ENCODE measurements at regions not wholly inside any gene's neighbourhood (a gene's known extent, or its start where the extent isn't known, plus 50 kb on each side); places are given as distances from the start of the nearest gene placed in this dataset.
"Not testable (repeated sequence)": the region's sequence is repeated elsewhere in the genome, so short reads cannot be mapped to it uniquely, and the experiment has no call there.

DNA sequence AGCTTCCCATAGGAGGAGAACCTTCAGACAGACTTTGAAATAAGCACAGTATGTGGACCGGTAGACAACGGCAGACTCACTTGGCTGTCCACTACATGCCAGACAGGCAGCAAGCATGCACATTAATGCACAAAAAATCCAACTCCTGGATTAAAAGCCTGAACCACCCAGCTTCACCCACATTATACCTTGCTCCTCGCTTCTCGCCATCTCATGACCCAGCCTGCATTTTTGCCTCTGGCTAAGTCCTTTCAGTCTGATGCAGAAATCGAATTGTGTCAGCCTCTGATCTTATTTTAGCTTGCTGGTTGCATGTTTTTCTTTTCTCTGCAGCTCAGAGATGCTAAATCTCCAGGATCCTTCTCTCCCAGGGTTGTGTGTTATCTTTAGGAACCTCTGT is 358.7 kb downstream of the RFC3 start:
- no peak for DNase-seq

DNA sequence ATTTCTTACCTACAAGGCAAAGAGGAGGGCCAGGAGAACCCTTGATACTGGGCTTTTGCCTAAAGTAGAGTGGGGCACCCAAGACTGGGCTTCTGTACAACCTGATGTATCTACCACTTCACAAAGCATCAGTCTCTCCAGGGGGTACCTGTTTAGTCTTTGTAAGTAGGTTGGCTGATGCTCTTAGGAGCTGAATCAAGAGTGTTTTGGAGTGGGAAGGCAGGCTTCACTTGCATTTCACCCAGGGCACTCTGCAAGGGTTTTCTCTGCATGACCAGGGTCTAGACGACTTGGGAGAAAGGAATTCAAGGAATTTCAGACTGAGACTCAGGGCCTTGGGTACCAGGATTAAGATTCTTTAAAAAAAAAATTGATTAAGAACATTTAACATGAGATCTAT is 361.5 kb downstream of the RFC3 start:
- DNase-seq = no peak

DNA sequence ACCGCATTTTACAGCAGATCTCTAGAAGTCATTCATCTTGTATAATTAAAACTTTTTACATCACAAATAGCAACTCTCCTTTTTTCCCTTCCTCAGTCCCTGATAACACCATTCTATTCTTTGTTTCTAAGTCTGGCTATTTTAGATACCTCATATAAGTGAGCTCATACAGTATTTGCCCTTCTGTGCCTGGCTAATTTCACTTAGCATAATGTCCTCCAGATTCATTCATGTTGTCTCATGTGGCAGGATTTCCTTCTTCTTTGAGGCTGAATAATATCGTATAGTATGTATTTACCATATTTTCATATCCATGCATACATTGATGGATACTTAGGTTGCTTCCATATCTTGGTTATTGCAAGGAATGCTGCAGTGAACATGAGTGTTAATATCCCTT is 362.0 kb downstream of the RFC3 start:
- no peak for DNase-seq

DNA sequence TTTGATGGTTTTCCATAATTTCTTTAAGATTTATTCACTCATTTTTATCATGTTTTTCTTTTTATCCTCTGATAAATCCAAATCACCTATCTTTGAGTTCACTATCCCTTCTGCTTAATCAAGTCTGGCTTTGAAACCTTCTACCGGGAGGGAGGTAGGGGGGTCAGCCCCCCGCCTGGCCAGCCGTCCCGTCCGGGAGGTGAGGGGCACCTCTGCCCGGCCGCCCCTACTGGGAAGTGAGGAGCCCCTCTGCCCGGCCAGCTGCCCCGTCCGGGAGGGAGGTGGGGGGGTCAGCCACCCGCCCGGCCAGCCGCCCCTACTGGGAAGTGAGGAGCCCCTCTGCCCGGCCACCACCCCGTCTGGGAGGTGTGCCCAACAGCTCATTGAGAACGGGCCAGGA is 363.3 kb downstream of the RFC3 start:
- not testable (repeated sequence) for DNase-seq

DNA sequence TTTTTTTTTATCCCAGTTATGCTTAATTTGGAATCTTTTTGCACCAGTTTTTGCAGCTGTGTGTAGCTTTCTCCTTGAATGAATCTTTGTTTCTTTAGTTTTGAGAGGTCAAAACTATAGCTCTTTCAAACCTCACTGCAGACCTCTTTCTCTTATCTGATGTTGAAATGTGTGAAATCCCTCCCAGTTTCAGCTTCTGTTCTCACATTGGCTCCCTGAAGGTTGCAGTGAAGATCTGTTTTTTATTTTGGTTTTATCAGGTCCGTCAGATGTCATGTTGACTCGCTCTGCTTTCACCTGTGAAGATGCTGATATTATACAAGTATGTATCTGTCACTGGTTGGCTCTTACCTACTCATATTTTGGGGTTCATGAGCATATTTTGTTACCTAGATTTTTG is 372.0 kb downstream of the RFC3 start:
- no peak for DNase-seq

DNA sequence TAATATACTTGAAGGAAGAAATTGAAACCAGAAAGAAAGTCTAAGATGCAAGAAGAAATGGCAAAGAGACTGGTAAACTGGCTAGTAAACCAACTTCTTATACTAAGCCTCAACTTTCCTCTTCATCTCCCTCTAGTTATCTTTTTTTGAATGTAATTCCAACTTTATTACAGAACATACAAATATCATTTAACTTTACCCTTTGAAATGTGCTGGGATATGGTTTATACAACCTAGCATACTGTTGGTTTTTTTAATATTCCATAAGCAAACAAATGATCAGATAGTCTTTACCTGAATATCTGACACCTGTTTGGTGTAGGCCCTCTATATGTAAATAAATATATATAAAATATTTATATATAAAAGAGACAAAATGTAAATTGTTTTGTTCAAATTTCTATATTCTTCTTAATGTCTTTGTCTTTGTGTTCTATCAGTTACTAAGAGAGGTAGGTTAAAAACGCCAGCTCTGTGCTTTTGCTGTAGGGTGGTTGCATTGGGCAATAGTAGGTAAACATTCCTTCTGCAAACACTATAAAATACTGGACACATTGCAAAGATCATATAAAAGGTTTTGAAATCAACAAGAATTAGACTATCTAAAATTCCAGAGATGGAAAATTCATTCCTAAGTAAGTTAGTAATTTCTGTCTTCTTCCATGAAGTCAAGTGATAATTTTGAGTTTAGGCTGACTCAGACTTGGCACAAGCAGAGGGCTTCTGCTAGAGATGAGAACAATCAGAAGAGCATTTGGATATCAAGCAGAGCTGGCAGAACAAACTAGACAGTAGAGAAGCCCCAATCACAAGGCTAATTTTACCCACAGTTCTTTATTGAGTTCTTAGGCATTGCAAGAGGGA is 383.3 kb downstream of the RFC3 start:
- DNase-seq = no peak

DNA sequence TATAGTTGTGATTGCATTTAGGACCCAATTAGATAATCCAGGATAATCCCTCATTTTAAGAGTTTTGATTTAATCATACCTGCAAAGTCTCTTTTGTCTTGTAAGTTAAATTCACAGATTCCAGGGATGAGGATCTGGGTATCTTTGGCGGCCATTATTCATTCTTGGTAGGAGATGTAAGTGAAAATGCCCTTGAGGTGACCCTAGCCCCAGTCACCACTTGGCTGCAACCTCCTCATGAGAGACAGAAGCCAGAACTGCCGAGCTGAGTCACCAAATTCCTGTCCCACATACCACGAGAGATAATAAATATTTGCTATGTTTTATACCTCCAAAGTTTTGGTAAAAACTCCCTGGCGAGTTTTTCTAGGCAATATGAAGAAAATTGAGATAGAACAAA is 389.4 kb downstream of the RFC3 start:
- DNase-seq = no peak

DNA sequence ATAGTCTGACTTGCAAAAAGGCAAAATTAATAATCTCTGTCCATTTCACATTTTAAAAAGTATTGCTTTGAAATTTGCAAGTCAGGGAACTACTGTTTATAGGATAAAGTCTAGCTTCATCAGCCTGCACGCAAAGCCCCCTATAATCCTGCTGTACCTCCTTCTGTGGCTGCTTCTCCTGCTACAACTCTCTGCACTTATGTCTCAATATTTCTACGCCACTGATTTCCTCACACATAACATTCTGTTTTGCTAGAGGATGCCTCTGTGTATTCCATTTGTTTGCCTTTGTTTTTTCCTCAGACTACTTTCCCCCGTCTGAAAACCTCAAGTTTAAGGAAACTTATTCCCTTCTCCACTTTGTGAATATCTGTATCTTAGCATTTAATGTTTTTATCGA is 389.9 kb downstream of the RFC3 start:
- DNase-seq = no peak

DNA sequence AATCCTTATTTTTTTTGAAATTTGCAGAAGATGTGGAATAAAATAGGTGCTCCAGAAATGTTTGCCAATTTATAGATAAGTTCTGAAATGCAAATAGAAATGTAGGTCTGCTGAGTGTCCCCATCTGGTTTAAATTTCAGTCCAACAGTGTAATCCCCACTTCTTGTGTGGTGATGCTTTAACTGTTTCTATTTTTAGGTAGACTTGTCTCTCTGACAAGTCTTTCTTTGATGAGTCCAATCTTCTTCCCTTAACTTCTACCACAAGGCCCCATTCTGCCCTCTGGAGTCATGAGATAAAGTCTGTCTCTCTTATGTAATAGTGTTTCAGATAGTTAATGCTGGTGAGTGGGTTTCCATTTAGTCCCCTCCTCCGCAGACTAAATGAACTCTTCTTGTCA is 390.4 kb downstream of the RFC3 start:
- DNase-seq = no peak

DNA sequence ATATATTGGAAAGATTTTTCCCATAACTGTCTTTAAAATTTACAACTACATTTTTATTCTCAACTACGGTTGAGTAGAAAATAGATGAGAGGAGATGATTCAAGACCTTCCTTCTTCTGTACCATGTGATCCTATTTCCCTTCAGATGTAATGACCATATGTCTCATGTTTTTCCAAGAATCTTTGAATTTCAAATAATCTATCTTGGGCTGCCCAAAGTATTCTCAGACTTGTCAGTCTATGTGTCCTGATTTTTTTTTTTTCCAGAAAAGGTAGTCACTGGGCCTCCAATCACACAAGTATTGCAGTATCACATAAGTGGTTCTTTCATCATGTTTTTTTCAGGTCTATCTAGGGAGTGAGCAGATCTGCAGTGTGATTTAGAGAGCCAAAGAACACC is 392.4 kb downstream of the RFC3 start:
- DNase-seq = no peak

DNA sequence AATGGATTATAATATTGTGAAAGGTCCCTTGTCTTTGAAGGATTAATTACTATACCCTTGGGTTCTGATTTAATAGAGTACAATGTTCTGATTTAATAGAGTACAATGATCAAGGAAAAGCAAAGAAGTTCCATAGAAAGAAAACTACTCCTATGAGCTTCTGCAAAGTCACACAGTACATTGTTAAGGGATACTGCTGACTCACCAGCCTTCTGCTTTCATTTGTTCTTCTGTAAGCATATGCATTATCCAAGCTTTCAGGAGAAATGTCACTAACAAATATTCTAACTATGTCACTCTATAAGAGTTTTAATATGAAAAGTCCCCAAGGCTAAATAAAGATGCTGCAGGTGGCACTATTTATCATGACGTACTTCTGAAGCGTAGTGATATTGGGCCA is 396.7 kb downstream of the RFC3 start:
- no peak for DNase-seq

DNA sequence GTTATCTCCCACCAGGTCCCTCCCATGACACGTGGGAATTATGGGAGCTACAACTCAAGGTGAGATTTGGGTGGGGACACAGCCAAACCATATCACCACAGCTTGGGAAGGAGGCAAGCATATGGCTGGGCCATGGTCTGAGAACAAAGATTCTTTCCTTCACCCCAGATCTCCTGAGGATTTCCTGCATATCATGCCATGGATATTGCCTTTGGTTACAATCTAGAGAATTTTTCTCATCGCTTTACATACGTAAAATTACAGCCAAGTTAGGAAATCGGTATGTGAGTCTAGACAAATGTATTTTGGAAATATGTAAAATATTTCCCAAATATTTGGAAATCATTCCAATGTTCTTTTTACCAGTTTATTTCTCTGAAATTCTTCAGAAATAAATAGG is 398.3 kb downstream of the RFC3 start:
- no peak for DNase-seq

DNA sequence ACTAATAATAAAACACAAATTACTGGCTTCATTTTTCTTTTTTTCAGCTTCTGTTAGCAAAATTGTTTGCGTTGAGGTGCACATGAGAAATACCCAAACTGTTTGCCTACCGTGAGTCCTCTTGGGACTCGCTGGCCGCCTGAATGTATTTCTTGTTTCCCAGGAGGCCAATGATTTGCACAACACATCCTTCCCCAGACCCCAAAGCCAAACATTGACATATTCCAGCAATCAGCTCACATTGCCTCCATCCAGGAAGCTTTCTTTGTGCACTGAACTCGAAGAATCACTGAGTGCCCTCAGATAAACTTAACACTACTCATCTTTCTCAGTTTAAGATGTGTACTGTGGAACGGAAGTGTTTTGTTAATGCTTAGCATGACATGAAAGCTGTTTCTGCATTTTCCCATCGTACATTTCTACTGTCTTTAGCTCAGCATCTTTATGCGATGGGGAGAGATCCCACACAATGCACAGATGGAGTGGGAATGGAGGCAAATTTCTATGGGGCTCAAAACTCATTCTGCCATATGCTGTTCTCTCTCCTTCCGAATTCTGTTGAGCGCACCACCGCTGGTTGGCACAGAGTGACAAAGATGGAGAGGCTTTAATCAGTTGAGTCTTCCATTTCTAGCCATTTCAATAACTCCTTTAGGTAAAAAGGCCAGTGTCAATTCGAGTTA is 399.5 kb downstream of the RFC3 start:
- no peak for DNase-seq

DNA sequence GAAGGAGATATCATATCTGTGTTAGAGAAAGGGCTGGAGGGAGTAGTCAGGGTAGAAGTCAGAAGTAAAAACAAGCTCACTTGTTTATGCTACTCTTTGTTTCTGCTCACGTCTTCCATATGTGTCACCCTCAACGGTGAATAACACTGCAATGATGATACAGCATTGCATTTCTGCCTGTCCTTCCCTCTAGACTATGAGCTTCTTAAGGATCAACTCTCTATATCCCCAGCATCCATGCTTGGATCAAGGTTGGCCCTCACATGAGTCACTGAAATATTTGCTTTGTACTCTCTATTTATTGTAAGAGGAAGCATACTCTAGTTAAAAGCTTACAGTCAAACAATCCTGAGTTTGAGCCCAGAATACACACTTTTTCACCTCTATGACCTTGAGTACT is 406.0 kb downstream of the RFC3 start:
- DNase-seq = no peak

DNA sequence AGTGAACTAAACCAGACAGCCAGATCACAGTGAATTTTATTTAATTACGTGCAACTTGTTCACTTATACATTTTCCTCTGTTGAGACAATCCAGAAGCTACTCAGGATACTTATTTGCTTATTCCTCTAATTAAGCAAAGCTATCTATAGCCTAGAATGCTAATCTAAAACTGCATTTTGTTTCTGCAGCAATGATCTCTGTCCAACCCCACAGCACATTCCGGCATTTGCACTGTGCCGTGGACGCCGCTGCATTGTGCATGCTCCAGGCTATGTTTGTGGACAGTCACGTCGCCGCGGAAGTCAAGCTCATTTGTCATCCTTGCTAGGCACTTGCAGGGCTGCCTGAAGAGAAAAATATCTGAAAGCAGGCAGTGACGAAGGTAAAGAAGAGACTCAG is 406.9 kb downstream of the RFC3 start:
- DNase-seq = no peak

DNA sequence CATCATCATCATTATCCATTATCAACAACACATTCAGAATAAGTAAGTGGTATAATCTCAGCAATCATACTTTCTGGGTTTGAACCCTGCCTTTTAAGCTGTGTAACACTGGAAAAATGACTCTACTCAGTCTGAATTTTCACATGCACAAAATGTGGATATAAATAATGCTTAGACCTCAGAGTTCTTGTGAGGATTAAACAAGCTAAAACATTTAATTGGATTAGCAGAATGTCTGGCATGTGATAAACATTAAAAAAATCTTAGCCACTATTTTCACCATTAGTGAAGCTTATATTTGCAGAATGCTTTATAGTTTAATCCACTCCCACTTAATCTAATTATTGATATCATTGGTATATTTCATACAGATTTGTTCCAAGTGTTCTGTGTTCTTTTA is 412.3 kb downstream of the RFC3 start:
- DNase-seq = no peak

DNA sequence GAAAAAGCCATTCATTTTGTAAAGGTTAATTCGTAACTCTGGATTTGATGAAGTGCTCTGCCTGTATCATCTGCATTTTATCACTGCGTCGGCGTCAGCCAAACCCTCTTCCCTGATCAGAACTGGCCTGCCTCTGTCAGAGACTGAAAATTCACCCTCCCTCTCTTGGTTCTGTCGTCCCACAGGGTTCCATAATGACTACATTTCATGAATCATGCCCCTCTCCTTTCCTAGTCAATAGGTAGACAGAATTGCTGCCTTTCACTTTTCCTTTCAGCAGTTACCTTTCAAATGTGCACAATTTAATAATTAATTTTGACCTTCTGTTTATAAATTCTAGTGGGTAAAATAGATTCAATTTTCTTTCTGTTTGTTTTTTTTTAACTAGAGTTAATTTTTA is 423.4 kb downstream of the RFC3 start:
- no peak for DNase-seq

DNA sequence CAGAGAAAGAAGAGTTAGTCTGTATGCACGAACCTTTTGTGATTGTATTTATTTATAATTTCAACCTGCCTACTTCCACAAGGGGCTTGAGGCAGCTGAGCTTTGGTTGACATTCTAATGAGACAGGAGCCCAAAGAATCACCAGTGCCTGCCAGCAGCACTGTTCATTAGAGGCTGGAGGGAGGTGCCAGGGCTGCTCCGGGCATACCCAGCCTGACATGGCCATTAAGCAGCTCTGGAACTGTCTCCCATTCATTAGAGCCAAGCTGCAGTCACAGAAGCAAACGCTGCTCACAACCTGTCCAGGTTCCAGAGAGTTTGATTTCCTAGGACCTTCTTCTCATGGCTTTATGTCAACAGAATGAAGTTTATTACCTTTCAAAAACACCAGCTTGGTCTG is 425.5 kb downstream of the RFC3 start:
- DNase-seq = no peak

DNA sequence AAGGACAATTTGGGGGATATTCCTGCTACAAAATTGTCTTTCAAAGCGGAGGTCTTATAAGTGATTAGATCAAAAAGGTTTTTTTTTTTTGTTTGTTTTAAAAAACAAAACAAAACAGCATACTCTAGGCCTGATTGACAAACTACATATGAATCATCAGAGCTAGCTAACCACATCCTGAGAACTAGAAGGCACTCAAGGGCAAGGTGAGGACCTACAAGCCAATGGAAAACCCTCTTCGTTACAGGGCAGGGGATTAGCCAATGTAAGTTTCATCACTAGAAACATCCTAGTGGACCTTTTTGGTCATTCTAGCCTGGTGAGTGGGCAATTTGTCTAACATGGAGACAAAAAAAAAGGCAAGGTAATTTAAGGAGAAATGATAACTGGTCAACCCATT is 428.6 kb downstream of the RFC3 start:
- DNase-seq = no peak

DNA sequence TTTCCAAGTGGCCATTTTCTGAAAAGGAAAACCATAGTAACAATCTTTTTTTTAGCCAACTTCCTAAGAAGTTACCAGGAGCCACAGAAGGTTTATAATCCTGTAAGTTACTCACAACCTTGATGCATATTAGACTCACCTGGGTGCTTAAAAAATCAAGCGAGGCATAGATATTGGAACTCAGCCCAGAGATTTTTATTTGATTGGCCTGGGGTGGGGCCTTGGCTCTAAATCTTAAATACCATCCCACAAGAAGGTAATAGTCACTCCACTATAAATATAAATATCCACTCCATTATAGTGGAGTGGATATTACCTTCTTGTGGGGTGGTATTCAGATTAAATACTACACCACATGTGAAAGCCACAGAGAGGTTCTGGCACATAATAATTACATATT is 429.6 kb downstream of the RFC3 start:
- no peak for DNase-seq

DNA sequence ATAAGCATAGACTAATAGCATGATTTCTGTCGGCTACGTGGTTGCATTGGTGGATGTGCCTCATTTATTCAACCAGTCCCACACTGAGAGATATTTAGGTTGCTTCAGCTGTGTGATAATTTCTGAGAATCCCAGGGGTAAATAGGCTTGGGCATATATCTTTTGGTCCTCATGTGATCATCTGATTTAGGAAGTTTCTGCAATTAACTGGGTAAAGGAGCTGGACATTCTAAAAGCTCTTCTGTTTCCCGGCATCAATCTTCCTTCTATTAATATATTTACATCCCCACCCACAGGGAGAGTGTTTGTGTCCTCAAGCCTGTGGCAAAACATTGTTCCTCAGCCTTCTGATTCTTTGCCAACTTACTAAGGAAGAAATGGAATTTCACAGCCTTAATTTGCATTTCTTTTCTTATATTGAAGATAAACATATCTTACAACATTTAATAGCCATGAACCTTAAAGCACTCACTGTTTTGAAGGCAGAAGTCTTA is 431.6 kb downstream of the RFC3 start:
- DNase-seq = no peak

DNA sequence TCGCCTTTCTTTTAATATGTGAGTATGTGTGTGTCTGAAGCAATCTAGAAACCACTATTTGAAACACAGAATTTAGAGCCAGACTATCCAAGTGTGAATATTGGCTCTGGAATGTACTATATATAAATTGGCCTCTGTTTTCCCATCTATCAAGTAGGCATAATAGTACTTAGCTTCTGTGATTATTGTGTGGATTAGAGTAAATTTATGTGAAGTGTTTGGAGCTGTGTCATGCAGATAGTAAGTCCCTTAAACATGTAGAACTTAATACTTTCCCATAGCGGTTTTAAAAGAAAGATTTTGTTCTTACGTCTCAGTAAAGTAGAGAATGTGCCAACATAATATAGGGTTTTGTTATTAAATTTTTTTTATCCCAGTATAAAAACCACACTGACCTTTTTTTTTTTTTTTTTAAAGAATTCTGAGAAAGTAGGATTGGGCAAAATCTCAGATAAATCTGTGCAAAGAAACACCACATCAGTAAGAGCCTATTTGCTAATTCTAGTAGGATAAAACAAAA is 432.3 kb downstream of the RFC3 start:
- no peak for DNase-seq

DNA sequence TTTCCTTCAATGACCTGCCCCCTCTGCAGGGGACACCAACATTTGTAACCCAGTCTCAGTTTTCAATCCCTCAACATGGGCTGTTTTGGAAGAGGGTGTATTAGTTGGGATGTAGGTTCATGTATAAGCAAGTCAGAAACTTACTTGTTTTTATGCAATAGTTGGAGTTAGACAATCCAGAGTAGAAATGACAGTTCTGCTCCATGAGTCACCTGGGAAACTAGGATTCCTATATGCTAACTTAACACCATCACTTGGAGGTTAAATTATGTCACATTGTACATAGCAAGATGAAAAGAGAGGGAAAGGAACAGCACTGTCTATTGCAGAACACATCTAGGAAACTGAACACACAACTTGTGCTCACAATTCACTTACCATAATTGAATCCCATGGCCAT is 436.4 kb downstream of the RFC3 start:
- DNase-seq = no peak

DNA sequence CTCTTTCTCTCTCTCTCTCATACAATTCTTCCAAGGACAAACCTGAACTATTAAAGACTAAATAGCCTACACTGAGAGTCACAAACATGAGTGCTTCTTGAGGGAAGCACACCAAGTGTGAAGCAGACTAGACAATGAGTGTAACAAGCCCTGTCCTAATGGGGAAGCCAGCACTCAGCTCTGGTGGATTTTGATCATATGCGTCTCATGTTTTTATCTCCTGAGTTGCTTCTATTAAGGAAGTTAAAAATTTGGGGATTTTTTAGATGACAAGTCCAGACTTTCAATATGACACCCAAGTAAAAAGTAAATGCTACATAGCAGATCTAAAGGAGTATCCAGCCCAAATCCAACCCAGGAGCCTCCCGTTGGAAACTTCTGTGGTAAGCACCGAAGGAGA is 437.8 kb downstream of the RFC3 start:
- DNase-seq = no peak
